ENCODE measurements at regions not wholly inside any gene's neighbourhood (a gene's known extent, or its start where the extent isn't known, plus 50 kb on each side); places are given as distances from the start of the nearest gene placed in this dataset.
"Not testable (repeated sequence)": the region's sequence is repeated elsewhere in the genome, so short reads cannot be mapped to it uniquely, and the experiment has no call there.

GRCh38 chr4:128649161-128649560 is 160.3 kb upstream of the JADE1 start:
- no peak for DNase-seq (ENCODE audit: low spot score)

DNA sequence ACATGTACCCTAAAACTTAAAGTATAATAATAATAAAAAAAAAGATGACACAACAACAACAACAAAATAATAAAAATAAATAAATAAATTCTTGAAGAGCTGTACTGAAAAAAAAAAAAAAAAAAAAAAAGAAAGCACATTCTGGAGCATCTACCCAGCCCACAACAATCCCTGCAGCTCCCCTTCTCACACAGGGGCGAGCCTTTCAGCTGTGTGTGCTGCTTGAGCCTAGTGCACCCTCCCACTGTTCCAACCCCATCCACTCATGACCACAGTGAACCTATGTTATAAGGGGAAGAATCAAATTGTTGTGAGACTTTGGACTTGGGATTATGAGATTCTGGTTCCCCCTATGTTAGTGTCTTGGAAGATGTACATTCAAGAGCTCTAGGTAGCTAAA is 161.5 kb upstream of the JADE1 start:
- DNase-seq (ENCODE audit: low spot score), result no peak

DNA sequence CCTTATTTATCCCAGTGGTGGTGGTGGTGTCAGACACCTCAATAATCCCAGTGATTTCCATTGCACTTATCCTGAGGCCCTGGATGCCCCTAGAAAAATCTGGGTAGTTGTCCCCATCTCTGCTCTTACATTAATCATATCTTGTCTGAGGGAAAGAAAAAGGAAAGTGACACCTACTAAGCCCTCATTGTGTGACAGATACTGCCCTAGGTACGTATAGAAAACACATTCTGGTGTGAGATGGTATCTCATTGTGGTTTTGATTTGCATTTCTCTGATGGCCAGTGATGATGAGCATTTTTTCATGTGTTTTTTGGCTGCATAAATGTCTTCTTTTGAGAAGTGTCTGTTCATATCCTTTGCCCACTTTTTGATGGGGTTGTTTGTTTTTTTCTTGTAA is 162.6 kb upstream of the JADE1 start:
- not testable (repeated sequence) for DNase-seq (ENCODE audit: low spot score)

DNA sequence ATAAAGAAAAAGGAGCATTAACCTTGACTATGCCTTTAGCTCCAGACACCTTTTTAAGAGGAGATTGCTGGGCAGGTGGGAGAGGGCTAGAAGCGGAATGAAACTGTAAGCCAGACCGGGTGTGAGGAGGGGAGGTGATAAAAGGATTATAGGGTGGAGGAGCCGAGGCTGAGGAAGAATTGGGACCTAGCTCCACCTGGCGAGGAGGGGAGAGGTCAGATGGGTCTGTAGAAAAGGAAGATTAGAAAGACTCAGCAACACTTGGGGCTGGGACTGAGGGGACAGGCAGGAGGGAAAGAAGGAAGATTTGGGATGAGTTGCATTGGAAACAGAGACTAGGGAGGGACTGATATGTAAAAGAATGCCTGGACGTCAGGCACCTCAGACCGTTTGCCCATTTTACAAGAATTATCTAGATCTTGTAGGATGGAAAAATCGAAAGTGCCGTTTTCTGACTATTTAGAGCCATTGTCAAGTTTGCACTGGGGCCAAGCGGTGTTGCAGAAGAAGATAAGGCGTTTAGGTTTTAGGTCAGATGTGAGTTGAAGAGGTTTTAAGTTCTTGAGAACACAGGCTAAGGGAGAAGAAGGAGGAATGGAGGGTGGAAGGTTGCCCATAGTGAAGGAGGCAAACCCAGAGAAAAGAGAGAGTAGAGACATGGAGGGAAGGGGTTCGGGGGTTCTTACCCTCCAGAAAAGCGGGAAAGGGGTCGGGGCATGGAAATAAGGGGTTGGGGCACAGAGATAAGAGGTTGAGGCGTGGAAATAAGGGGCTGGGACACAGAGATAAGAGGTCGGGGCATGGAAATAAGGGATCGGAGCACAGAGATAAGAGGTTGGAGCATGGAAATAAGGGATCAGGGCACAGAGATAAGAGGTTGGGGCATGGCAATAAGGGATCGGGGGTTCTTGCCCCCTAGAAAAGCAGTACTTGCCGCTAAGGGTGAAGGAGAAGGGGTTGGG is 164.5 kb upstream of the JADE1 start:
- DNase-seq (ENCODE audit: low spot score), result not testable (repeated sequence)

DNA sequence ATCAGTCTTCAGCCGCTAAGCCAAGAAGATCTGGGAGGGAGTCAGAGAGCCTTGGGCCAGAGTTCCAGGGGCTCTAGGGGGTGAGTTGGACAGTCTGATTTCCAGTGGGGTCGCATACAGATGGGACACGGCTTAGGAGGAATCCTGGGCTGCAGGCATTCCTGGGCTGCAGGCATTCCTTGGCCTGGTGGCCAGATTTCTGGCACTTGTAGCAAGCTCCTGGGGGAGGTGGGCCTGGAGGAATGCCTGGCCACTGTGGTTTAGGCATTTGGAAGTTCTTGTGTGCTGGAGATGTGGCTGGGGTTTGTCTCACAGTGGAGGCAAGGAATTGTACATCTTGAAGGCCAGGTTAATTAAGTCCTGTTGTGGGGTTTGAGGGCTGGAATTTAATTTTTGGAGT is 165.4 kb upstream of the JADE1 start:
- DNase-seq (ENCODE audit: low spot score), result not testable (repeated sequence)

GRCh38 chr4:128641566-128641965 is 167.9 kb upstream of the JADE1 start:
- DNase-seq (ENCODE audit: low spot score), result not testable (repeated sequence)

GRCh38 chr4:128639541-128640270 is 169.8 kb upstream of the JADE1 start:
- DNase-seq (ENCODE audit: low spot score), result no peak

GRCh38 chr4:128636906-128637305 is 172.6 kb upstream of the JADE1 start:
- no peak for DNase-seq (ENCODE audit: low spot score)

- DNase-seq (ENCODE audit: low spot score), result no peak
Measured at GRCh38 chr4:128635955-128636560, 173.4 kb upstream of the JADE1 start.

GRCh38 chr4:128635141-128635954 is 174.2 kb upstream of the JADE1 start:
- no peak for DNase-seq (ENCODE audit: low spot score)

DNA sequence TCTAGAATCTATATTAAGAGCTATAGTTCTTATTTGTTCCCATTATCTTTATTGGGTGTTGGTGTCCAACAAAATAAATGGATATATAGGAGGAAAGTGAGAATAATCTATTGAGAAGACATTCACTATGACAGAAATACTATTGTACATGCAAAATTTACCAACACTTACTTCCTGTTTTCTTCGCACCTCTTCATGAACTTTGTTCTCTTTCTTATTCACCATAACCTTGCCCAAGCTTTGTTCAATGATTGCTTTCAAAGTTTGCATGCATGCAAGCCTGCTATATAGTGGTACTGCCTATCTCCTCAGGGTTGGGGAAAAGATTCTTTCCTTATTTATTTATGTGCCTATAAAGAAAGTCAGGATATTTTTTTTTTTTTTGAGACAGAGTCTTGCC is 176.4 kb upstream of the JADE1 start:
- no peak for DNase-seq (ENCODE audit: low spot score)

GRCh38 chr4:128630871-128631270 is 178.6 kb upstream of the JADE1 start:
- DNase-seq (ENCODE audit: low spot score), result no peak

DNA sequence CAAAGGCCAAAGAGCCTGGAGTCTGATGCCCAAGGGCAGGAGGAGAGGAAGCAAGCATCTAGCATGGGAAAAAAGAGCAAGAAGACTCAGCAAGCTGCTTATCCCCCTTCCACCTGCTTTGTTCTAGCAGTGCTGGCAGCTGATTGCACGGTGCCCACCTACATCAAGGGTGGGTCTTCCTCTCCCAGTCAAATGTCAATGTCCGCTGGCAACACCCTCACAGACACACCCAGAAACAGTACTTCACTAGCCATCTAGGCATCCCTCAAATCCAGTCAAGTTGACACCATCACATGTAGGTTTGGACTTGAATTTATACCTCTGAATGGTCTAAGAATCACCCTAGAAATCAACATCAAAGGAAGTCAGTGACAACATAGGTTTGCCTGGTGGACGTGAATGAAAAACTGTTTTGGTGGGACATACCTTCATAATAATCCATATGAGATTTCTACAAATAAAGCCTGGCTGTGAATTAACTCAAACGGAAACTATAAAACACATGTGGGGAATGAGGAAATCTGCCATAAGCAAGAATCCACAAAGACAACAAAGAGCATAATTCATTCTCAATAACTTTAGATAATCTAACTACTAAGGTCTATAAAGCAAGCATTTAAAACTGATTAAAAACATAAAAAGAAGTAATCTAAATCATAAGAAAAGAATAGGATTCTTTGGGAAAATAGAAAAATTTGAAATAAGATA is 185.8 kb upstream of the JADE1 start:
- no peak for DNase-seq (ENCODE audit: low spot score)

DNA sequence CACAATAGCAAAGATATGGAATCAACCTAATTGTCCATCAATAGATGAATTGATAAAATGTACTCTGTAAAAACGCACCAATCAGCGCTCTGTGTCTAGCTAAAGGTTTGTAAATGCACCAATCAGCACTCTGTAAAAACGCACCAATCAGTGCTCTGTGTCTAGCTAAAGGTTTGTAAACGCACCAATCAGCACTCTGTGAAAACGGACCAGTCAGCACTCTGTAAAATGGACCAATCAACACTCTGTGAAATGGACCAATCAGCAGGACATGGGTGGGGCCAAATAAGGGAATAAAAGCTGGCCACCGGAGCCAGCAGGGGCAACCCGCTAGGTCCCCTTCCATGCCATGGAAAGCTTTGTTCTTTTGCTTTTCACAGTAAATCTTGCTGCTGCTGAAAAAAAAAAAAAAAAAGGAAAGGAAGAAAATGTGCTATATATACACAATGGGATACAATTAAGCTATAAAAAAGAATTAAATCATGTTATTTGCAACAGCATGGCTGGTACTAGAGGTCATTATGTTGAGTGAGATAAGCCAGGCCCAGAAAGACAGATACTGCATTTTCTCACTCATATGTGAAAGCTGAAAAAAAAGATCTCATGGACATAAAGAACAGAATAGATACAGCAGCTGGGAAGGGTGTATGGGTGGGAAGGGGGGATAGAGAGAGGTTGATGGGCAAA is 189.1 kb upstream of the JADE1 start:
- not testable (repeated sequence) for DNase-seq (ENCODE audit: low spot score)

DNA sequence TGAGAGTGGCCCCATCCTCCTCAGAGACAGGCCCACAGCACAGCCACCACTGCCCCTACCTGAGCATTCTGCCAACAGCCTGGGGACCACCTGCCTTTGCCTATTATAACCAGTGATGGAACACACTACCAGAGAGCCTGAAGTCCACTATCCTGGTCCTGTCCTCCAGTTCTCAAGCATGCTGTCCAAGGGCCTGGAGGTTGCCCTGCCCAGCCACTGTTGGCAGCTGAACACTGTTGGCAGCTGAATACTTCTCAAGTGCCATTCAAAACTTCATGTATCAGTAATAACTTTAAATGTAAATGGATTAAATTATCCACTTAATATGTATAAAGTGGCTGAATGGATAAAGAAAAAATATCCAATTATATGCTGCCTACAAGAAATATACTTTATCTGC is 194.3 kb upstream of the JADE1 start:
- DNase-seq (ENCODE audit: low spot score), result no peak

- no peak for DNase-seq (ENCODE audit: low spot score)
Measured at GRCh38 chr4:128608006-128608405, 201.5 kb upstream of the JADE1 start.

DNA sequence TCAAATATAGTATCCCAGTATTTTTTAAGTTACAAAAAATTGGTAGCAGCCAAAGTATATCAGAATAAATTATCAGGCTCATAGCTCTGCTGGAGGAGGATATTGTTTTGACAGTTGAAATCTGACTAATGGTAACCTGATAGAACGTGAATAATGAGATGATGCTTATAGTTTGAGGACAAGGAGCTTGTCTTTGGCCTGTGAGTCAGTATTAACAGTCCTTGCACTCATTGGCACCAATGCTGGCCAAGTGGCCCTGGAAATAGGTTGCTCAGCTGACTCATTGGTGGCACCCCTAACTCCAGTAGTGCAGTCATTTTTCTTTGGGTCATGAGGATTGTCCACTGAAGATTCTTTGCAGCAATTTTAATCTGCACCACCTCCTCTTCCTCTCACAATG is 203.3 kb upstream of the JADE1 start:
- no peak for DNase-seq (ENCODE audit: low spot score)

DNA sequence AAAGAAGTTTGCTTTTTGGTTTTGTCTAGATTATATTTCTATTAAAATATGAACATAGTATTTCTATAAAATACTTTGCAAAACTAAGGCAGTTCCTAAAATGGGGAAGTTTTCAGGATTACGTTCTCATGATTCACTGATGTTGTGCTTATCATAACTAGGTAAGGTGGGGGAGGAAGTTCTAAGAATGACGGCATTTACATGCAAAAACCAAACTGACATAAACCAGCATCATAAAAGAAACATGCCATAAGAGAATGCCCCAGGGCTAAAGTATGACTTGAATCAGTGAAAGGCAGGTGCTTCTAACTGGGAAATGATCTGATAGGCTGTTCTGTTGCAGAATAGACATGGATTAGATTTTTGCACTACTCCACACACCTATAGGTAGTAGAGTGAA is 204.7 kb upstream of the JADE1 start:
- no peak for DNase-seq (ENCODE audit: low spot score)

DNA sequence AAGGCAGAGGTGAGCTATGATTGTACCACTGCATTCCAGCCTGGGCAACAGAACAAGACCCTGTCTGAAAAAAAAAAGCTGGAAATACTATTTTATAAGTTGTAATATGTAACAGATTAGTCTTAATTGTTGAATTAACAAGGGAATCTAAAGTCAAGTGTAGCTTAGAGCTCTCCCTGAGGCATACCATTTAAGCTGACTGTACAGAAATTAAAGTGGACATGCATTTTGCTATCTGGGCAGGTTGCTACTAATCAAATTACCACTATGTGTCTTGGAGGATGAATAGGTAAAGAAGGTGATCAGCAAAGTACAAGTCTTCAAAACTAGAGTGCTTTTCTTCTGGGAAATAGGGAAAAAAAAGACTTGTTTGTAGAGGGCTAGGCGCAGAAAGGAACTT is 205.3 kb upstream of the JADE1 start:
- DNase-seq (ENCODE audit: low spot score), result no peak

DNA sequence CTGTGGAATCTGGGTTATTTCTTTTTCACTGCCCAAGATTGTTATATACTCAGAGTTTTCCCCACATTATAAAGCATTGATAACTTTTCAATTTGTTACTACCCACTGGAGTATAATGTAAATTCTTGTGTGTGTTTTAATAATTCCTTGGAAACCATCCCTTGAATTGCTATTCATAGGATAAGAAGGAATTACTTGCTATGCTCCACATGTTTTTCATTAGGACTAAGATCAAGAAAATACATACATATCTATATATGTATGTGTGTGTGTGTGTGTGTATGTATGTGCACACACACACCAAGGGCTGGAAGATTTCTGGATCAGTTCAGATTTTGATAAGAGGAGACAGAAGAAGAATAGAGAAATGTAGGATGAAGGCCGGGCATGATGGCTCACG is 206.4 kb upstream of the JADE1 start:
- no peak for DNase-seq (ENCODE audit: low spot score)
